G401 (cell line): ENCODE measurements at regions not wholly inside any gene's neighbourhood (a gene's known extent, or its start where the extent isn't known, plus 50 kb on each side); places are given as distances from the start of the nearest gene placed in this dataset.

Experiments used
- DNase-seq: peaks from one replicate; pipeline ENCODE4 v3.0.0-alpha.2; 2015; ENCODE audit warnings: low spot score
- in situ Hi-C: cut with HindIII; loops from 2 replicates; pipeline ENCODE4 v1.10.0; 2016; ENCODE audit warnings: low sequenced_read_pairs, mixed read lengths

DNA sequence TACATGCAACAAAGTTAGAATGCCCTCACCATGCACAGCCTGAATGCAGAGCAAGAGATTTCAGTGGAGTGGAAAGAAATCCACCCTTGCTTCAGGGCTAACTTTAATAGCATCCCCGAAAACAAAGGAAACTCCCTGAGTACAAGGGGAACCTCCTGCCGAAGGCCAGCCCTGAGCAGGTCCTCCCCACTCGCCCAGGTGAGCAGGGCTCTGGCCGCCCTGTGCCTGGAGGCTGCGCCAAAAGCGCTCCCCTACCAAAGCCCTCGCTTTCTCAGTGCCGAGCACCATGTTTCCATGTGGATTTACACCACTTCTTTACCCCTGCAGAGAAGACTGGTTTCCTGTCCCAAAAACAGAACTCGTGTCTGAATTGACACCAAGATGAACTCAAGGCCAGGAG is 61.9 kb upstream of the RPS6KA2 start:
- in situ Hi-C loops, result no loop called here
- DNase-seq, result no peak

DNA sequence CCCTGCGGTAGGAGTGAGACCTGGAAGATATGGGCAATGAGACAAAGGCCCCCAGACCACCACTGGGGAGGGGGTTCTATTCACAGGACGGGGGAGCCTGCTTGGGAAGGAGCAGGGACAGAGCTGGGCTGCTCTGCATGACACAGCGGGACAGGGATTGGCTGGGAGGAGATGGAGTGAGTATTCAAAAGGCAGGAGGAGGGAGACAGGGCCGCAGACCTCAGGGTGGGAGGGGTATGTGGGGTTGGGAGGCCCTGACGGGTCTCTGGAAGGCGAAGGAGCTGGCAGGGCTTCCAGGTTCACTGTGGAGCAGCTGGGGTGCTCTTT is 60.8 kb upstream of the RPS6KA2 start:
- no peak for DNase-seq
- in situ Hi-C loops, result no loop called here

DNA sequence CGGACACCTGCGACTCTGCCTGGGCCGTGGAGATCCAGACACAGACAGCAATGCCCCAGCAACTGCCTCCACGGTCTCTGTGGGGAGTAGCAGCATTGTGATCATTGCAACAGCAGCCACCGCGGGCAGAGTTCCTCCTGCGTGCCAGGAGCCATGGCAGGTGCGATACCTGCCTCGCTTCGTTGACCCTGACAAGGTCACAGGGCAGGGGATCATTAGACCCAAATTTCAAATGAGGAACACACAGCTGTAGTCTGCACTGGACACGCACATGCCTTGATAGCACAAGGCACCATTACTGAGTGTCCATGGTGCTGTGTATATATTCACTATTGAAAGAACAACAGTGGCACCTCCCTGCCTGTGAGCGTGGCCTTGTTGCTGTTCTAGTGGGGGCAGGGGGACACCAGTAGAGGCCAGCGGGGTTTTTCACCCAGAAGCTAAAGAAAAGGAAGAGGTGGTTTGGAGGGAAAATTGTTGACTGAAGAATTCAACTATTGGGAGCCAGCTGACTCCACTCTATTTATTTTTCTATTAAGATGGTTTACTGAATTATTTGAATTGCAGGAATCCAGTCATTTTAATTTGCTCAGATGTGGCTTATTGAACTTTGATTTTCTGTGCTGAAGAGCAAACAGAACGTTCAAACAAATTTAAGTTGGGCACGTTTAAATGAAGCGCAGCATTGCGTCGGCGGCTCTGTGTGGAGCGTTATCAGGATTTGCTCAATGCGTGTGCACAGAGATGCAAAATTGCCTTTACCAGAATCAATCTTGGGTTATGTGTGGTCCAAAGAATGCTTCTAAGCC is 60.2 kb upstream of the RPS6KA2 start:
- DNase-seq, result no peak
- in situ Hi-C loops, result no loop called here

DNA sequence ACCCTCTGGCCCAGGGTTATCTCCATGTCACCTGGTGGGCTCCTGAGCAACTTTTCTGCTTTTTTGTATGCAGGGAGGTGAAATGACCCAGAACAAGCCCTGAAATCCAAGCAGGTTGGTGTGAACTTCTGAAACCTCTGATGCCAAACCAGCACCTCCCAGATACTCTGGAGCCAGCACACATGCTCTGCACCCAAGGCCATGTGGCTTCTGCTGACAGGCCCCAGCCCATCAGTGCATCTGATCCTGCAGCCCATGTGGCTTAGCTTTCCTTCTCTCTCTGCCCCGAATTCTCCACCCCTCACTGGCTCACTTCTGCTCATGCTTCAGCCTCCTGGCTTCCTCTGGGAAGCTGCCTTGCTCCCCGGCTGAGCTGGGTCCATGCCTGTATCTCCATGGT is 59.3 kb upstream of the RPS6KA2 start:
- no peak for DNase-seq
- in situ Hi-C loops, result no loop called here

DNA sequence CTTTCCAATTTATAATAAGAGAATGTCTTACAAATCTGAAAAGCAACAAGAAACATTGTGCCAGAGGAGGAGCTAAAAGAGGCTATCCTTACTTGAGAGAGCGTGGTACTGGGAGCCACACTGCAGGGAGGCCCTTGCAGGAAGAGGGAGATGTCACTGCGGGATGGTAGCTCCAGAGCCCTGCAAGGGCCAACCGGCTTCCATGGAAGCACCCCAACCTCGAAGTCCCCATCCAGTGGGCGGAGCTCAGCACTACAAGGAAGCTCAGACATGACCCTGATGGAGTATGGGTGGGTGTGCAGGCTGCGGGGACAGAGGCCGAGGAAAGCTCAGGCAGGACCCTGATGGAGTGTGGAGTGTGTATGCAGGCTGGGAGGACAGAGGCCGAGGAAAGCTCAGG is 57.8 kb upstream of the RPS6KA2 start:
- in situ Hi-C loops, result no loop called here
- no peak for DNase-seq

DNA sequence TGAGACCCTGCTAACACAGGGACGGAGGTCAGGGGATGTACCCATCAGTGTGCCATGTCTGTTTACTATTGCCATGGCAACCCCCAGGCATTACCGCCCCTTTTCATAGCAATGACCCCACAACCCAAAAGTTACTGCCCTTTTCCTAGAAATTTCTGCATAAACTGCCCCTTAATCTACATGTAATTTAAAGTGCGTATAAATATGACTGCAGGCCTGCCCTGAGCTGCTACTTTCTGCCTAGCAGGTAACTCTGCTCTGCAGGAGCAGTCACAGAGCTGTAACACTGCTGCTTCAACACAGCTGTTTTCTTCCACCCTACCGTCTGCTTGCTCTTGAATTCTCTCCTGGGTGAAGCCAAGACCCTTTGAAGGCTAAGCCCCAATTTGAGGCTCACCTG is 57.1 kb upstream of the RPS6KA2 start:
- in situ Hi-C loops, result no loop called here
- DNase-seq, result no peak

DNA sequence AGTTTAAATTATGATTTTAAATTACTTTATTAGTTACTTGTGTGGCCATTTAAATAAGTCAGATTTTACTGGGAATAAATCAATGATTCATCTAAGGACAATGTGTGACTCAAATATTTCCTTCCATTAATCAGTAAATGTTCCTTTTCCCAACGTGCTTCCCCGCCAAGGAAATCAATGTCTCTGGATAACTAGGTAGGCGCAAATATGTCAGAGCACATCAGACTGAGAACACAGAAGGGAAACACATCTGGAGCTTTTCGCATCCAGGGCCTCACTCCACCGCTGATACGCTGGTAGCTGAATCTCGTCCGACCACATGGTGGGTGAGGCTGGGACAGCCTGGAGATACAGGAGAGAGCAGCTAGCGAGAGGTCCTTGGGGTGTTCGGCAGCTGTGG is 56.4 kb upstream of the RPS6KA2 start:
- DNase-seq, result no peak
- in situ Hi-C loops, result no loop called here

DNA sequence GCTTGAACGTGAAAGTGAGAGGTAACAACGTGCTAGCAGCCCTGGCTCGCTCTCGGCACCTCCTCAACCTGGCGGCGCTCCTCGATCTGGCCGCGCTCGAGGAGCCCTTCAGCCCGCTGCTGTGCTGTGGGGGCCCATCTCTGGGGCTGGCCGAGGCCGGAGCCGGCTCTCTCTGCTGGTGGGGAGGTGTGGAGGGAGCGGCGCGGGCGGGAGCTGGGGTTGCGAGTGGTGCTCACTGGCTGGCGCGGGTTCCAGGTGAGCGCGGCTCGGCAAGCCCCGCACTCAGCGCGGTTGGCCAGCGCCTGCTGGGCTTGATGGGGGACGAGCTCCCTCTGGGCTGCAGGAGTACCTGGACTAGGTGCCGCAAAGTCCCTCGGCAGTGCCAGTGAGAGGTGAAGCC is 52.5 kb upstream of the RPS6KA2 start:
- DNase-seq, result no peak
- in situ Hi-C loops, result no loop called here

DNA sequence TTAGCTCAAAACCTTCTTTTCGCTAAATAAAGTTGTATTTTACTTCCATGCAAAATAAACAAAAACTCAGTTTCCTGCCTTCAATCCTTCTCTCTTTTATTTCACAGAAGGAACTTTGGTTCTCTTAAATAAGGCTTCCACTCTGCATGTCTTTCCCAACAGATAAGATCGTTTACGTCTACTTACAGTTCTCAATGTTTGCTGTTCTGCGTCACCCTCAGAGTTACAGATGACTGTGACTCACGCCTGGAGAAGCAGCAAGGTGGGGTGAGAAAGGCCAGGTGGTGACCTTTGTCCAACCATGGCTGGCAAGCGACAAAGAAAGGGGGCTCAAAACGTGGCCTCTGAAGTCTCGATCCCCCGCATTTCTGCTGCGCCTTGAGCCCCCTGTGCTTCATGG is 51.4 kb upstream of the RPS6KA2 start:
- in situ Hi-C loops, result no loop called here
- DNase-seq, result no peak

DNA sequence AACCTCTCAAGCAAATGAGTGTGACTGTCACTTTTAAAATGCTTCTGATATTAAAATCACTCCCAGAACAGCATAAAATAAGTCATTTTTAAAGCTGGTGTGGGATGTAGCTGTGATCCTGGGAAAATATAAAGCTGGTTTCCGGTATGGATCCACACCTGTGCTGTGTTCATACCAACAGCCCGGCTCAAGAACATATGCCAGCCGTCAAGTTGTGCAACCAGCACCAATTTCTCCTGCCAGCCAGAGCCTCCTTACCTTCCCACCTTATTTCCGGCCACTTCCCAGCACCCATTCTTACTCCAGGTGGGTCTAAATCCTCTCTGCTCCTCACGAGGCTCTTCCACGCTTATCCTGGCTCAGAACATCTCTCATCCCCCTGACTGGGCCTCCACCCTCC is 50.9 kb upstream of the RPS6KA2 start:
- in situ Hi-C loops, result no loop called here
- DNase-seq, result no peak
